Gastrocnemius medialis (tissue), 4 donors: ENCODE measurements at regions not wholly inside any gene's neighbourhood (a gene's known extent, or its start where the extent isn't known, plus 50 kb on each side); places are given as distances from the start of the nearest gene placed in this dataset.

Experiments used
- CTCF ChIP-seq, 5 experiments: fragments of 450-650 bp in 3 of 5; fragments of 200-600 bp in 2 of 5; sonication (generic) in 2 of 5; IDR thresholded peaks in 4 of 5; conservative IDR thresholded peaks in 1 of 5; 1 replicate in 4 of 5; 2 replicates in 1 of 5; pipeline ENCODE4 v1.5.1; 2016 to 2019; ENCODE audit warnings: antibody characterized with exemption in 5 of 5, mild to moderate bottlenecking in 3 of 5, moderate library complexity in 3 of 5
- POLR2A ChIP-seq, 2 donors: fragments of 450-650 bp; IDR thresholded peaks; one replicate each; pipeline ENCODE4 v1.6.1; 2017; ENCODE audit warnings: antibody characterized with exemption in 2 of 2, mild to moderate bottlenecking in 2 of 2, moderate library complexity in 2 of 2

- TF ChIP-seq CTCF (IDR thresholded peaks at IDR 0.05 in 4 of 5, conservative IDR thresholded peaks at IDR 0.05 in 1 of 5) (no peak), POLR2A (IDR thresholded peaks at IDR 0.05) (no peak)
Measured at GRCh38 chr4:104909376-104909775, 237.3 kb upstream of the TET2 start.
